ENCODE measurements at regions not wholly inside any gene's neighbourhood (a gene's known extent, or its start where the extent isn't known, plus 50 kb on each side); places are given as distances from the start of the nearest gene placed in this dataset.

- no peak for TF ChIP-seq CTCF (IDR thresholded peaks at IDR 0.05; ENCODE audit: low read depth, low read length, missing control alignments)
- H3K27ac ChIP-seq = no peak overlapping the region
- H3K36me3 ChIP-seq (replicated peaks) = no peaks in the 10 kb centered on the region
- no peak for DNase-seq
- in situ Hi-C loops (cut with HindIII; ENCODE audit: low pct_ligation_motif_present, low sequenced_read_pairs) = no loop called here
- H3K27me3 ChIP-seq (replicated peaks) = peaks cover 2% of the 10 kb centered on the region
- no peak overlapping the region for H3K4me3 ChIP-seq (ENCODE audit: low read depth, low read length)
Measured at GRCh38 chr10:47244560-47245500, 55.2 kb upstream of the GDF10 start.

DNA sequence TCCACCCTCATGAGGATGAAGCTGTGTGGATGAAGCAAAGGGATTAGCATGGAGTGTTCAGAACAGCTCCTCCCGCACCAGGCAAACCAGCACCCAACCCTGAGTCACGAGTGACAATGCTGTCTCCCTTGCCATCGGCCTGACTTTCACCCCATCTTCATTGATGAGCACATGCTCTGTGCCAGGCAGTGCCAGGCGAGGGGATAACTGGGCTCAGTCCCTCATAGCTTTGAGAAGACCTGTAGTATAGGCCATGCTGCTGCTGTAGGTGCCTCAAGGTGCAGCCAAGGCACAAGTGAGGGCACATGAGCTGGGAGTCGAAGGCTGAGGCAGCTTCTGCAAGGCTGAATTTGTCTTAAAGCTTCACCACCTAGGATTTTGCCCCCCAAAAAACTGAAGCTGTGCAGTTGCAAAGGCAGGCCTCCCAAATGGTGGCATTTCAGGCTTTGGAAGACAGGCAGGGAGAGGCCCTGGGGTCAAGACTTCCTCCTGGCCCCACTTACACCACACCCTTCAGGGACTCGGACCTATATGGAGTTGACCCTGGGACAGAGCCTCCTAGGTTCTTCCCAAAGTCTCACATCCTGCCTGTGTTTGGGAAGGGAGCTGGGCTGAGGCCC lies 54.2 kb upstream of the GDF10 start:
- H3K27ac ChIP-seq = no peak overlapping the region
- no peak for TF ChIP-seq CTCF (IDR thresholded peaks at IDR 0.05; ENCODE audit: low read depth, low read length, missing control alignments)
- H3K36me3 ChIP-seq (replicated peaks) = no peaks in the 10 kb centered on the region
- in situ Hi-C loops (cut with HindIII; ENCODE audit: low pct_ligation_motif_present, low sequenced_read_pairs) = no loop called here
- no peak overlapping the region for H3K4me3 ChIP-seq (ENCODE audit: low read depth, low read length)
- peaks cover 2% of the 10 kb centered on the region for H3K27me3 ChIP-seq (replicated peaks)
- no peak for DNase-seq

DNA sequence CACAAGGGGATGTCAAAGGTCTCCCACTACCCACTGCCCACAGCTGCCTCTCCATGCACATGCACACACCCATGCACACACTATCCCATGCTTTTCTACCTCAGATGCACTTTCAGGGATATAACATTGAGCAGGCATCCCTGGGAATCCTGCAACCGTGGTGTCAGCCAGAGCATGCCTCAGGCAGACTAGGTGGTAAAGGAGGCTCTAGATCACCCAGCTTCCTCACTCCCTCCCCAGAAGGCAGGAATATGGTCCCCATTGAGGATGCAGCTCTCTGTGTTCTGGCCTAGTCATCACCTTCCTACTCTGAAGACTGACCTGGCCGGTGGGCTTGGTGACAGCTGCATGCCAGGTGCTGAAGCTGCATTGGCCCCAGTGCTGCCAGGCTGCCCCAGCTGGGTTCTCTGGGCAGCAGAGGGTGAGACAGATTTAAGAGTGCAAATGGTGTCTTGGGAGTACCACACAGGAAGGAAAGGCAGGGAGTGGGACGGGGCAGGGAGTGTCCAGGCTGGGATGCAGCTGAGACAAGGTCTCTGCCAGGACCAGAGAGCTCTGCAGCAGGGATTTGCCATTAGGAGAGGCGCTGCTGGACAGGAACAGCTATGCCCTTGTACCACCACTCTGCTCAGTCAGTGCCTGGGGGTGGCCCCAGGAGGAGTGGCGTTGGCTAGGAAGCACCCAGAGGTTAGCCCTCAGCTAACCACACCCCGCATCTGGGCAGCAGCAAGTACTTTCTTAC lies 53.4 kb upstream of the GDF10 start:
- Histone ChIP-seq H3K27ac (no peak overlapping the region), H3K27me3 (replicated peaks) (peaks cover 2% of the 10 kb centered on the region), H3K4me3 (ENCODE audit: low read depth, low read length) (no peak overlapping the region), H3K36me3 (replicated peaks) (no peaks in the 10 kb centered on the region)
- in situ Hi-C loops (cut with HindIII; ENCODE audit: low pct_ligation_motif_present, low sequenced_read_pairs) = no loop called here
- DNase-seq = no peak
- no peak for TF ChIP-seq CTCF (IDR thresholded peaks at IDR 0.05; ENCODE audit: low read depth, low read length, missing control alignments)

- in situ Hi-C loops (cut with HindIII; ENCODE audit: low pct_ligation_motif_present, low sequenced_read_pairs) = no loop called here
- no peak overlapping the region for H3K4me3 ChIP-seq (ENCODE audit: low read depth, low read length)
- TF ChIP-seq CTCF (IDR thresholded peaks at IDR 0.05; ENCODE audit: low read depth, low read length, missing control alignments) = no peak
- DNase-seq = no peak
- H3K27me3 ChIP-seq (replicated peaks) = no peaks in the 10 kb centered on the region
- no peak overlapping the region for H3K27ac ChIP-seq
- H3K36me3 ChIP-seq (replicated peaks) = no peaks in the 10 kb centered on the region
Measured at GRCh38 chr10:47247148-47248059, 52.6 kb upstream of the GDF10 start.

DNA sequence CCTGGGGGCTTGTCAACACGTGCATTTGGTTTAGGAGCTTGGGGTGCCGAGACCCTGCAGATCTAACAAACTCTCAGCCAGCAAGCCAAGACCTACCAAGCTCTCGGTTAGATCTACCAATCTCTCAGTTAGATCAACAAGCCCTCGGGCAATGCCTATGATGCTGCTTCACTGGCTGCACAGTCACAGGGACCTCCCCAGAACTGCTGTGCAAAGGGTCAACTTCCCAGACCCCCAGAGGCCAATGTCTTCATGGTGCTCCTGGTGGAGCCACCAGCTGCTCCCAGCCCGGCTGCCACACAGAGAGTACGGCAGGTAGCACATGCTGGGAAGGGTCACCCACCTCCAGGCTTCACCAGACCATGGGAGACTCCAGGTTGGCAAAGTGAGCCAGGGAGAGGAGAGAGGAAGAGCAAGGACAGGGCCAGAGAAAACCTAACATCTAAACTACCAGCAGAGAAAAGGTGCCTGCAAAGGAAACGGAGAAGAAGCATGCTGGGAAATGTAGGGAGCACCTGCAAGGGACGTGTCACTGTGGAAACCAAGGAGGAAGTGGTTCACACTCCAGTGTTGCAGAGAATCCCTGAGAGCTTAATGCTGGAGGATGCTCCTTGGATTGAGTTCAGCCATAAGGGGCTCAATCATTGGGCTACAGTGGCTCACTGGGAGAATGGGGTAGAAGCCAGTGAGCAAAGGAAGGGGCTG lies 51.5 kb upstream of the GDF10 start:
- H3K27ac ChIP-seq = no peak overlapping the region
- H3K36me3 ChIP-seq (replicated peaks) = no peaks in the 10 kb centered on the region
- in situ Hi-C loops (cut with HindIII; ENCODE audit: low pct_ligation_motif_present, low sequenced_read_pairs) = no loop called here
- DNase-seq = no peak
- H3K27me3 ChIP-seq (replicated peaks) = no peaks in the 10 kb centered on the region
- no peak overlapping the region for H3K4me3 ChIP-seq (ENCODE audit: low read depth, low read length)
- no peak for TF ChIP-seq CTCF (IDR thresholded peaks at IDR 0.05; ENCODE audit: low read depth, low read length, missing control alignments)

Data from brain microvascular endothelial cell (primary cell).